Retinal pigment epithelial cell (primary cell): ENCODE measurements at regions not wholly inside any gene's neighbourhood (a gene's known extent, or its start where the extent isn't known, plus 50 kb on each side); places are given as distances from the start of the nearest gene placed in this dataset.
"Not testable (repeated sequence)": the region's sequence is repeated elsewhere in the genome, so short reads cannot be mapped to it uniquely, and the experiment has no call there.

Experiments
- DNase-seq: peaks from one replicate; pipeline ENCODE4 v3.0.0-alpha.2; 2010; ENCODE audit warnings: low read depth
- H3K4me3 ChIP-seq: 2 replicates; pipeline ENCODE4 v1.5.1; 2011; ENCODE audit warnings: mild to moderate bottlenecking, low read length, control low read depth, moderate library complexity
- CTCF ChIP-seq: conservative IDR thresholded peaks from 2 replicates; pipeline ENCODE4 v1.5.1; 2011; ENCODE audit warnings: low read depth, low read length, control low read depth, inconsistent platforms

GRCh38 chr18:51569153-51569552 lies 371.7 kb upstream of the MEX3C start:
- no peak for TF ChIP-seq CTCF

GRCh38 chr18:51569561-51569960 lies 372.1 kb upstream of the MEX3C start:
- no peak for DNase-seq
- no peak for TF ChIP-seq CTCF
- no peak overlapping the region for H3K4me3 ChIP-seq

More at GRCh38 chr18:51569153-51569552, 371.7 kb upstream of the MEX3C start:
- H3K4me3 ChIP-seq, result no peak overlapping the region
- no peak for DNase-seq

GRCh38 chr18:51570071-51570470 lies 372.6 kb upstream of the MEX3C start:
- DNase-seq, H3K4me3 ChIP-seq: not testable (repeated sequence)

- not testable (repeated sequence) for DNase-seq, H3K4me3 ChIP-seq
Measured at GRCh38 chr18:51573886-51574285, 376.4 kb upstream of the MEX3C start.

GRCh38 chr18:51575171-51575570 lies 377.7 kb upstream of the MEX3C start:
- no peak overlapping the region for H3K4me3 ChIP-seq
- TF ChIP-seq CTCF, result no peak
- no peak for DNase-seq

GRCh38 chr18:51578406-51578980 lies 381.0 kb upstream of the MEX3C start:
- TF ChIP-seq CTCF, result no peak
- no peak for DNase-seq
- H3K4me3 ChIP-seq, result no peak overlapping the region

- no peak for TF ChIP-seq CTCF
- no peak for DNase-seq
- H3K4me3 ChIP-seq, result no peak overlapping the region
Measured at GRCh38 chr18:51580580-51580979, 383.1 kb upstream of the MEX3C start.

GRCh38 chr18:51582551-51582950 lies 385.1 kb upstream of the MEX3C start:
- no peak for DNase-seq
- no peak overlapping the region for H3K4me3 ChIP-seq
- no peak for TF ChIP-seq CTCF
